ENCODE measurements at regions not wholly inside any gene's neighbourhood (a gene's known extent, or its start where the extent isn't known, plus 50 kb on each side); places are given as distances from the start of the nearest gene placed in this dataset.

DNA sequence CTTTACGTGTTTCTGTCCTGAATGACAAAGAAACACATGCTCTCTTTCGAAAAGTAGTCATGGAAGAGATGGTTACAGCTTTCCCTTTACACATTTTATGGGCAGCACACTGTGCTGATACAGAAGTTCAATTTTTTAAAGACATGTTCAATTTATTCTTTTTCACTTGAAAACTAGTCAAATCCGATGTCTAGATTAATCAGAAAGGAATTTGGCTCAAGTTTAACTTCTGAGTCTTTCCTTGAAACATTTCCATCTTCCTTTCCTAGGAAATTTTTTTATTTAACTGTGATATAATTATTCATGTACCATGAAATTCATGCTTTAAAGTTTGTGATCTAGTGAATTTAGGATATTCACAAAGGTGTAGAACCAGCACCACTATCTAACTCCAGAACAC, 360.1 kb downstream of the TNS3 start:
- DNase-seq = no peak

GRCh38 chr7:47218378-47219176, 363.3 kb downstream of the TNS3 start:
- DNase-seq = no peak

GRCh38 chr7:47217570-47218360, 364.1 kb downstream of the TNS3 start:
- DNase-seq = no peak

DNA sequence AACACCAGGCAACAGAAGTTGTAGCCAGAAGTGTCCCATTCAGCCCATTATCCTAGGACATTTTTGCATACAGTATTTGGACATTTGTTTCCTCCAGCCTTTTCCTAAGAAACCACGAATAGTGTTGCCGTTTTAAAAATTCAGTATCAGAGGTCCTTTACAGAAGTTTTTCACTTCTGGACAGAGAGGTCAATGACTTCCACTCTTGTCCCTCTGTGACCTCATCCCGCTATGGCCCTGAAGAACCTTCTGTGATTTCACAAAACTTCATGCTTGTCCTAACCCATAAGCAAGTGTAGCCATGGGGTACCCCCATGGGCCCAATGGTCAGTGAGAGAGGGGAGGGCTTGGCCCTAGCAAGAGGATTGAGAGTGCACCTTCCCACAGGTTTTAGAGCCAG, 364.8 kb downstream of the TNS3 start:
- DNase-seq = no peak

GRCh38 chr7:47216439-47216838, 365.5 kb downstream of the TNS3 start:
- no peak for DNase-seq

DNA sequence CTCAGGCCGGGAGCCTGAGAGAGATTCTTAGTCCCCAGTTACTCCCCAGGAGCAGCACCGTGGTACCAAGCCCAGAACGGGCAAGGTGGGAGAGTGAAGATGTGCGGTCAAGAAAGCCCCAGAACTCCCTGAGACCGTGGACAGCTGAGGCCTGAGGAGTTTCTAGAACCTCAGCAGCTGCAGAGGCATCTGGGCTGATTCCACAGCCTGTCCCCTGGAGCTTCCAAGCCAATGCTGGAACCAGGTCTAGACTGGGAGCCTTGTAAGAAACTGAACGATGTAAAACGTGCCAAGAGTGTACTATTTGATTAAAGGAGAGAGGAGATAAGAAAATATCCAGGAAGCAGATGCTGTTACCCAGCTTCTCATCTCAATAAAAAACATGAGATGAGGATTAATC, 366.3 kb downstream of the TNS3 start:
- no peak for DNase-seq

- no peak for DNase-seq
These were observed 366.9 kb downstream of the TNS3 start for GRCh38 chr7:47215049-47215448.

DNA sequence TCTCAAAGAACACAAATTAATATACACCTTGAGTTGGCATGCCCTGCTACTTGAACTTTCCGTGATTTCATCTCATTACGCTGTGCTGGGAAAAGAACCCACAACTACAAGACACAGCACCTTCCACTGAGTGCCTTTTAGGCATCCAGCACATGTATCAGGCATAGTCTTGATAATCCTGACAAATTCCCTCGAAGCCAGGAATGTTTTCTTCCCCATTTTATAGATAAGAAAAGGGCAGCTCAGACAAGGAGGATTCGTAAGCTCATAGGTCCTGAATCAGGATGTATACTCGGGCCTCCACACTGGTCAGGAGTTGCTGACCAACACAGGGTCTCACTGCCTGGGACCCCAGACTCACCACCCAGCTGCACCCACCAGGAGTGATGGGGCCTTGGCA, 368.6 kb downstream of the TNS3 start:
- no peak for DNase-seq

DNA sequence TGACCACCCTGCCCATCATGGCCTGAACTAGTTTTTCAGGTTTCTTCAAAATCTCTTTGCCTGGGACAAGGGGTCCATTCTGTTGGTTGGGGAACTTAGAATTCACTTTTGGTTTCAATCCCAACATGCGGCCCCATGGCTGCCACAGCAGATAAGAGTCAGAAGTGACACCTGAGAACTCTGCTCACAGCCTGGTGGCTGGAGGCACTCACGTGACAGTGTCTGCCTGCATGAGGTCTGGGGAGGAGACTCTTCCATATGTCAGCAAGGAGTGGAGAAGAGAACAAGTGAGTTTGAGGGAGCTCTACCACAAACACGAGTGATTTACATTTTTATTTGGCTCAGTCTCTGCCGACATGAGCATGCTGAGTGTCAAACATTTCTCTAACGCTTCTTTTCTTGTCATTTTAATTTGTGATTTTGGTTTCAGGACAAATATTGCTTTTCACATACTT, 370.4 kb downstream of the TNS3 start:
- DNase-seq = no peak

GRCh38 chr7:47210281-47210854, 371.5 kb downstream of the TNS3 start:
- no peak for DNase-seq

DNA sequence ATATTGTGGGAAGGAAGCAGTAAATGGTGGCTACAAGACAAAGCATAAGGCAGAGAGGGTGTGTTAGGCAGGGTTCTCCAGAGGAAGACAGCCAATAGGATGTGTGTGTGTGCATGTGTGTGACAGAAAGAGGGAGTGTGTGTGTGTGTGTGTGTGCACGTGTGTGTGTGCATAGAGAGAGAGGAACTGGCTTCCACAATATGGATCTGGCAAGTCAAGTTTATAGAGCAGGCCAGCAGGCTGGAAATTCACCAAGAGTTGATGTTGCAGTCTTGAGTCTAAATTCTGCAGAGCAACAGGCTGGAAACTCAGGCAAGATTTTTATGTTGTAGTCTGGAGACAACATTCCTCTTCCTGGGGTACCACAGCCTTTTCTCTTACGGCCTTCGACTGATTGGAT, 374.0 kb downstream of the TNS3 start:
- no peak for DNase-seq

DNA sequence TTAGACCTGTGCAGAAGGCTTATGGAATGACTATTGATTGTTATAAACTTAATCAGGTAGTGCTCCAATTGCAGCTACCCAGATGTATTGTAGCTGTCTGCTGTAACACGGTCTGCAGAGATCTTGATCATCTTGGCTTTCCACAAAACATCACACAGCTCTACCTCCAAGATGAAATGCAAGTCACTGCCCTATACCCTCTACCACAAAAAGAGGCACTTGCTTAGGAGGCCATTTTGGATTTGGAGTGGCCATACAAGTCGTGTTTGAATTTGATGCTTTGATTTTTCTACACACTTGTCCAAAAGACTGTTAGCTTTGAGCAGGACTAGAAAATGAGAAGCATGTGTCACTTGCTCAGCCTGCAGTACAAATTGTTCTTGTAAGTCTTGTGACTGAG, 377.2 kb downstream of the TNS3 start:
- no peak for DNase-seq

GRCh38 chr7:47202146-47202783, 379.6 kb downstream of the TNS3 start:
- DNase-seq = no peak

DNA sequence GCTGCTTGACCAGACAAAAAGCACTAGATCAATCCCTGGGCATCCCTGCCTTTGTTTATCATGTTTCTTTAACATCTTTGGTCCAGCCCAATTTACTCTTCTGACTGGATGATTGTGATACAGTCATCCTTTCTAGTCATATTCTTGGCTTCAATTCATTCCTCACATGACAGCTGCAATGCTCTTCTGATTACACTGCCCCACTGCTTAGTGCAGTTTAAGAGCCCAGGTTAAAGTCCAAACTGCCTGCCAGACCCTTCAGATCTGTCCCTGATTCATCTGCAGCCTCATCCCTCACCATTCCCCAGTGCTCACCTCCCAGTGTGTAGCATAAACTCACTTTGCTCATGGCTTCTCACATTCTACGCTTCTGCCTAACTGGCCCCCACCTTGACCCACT, 383.8 kb downstream of the TNS3 start:
- no peak for DNase-seq

GRCh38 chr7:47197486-47197885, 384.4 kb downstream of the TNS3 start:
- no peak for DNase-seq

DNA sequence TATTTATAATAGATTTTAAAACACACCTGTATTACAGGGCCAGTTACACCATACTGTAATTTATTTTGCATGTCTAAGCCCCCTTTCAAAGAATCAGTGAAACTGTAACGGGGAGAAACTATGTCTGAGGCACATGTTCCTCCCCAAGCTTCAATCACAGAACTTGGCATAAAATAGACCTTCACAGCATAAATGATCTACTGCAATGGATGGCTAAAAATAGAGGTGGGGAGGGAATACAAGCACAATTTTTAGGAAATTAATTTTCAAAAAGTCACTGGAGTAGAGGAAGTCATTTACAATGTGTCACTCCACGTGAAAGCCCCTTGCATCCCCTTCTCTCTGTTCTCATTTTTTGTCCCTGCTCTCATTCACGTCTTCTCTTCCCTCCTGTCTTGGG, 385.2 kb downstream of the TNS3 start:
- DNase-seq = no peak

DNA sequence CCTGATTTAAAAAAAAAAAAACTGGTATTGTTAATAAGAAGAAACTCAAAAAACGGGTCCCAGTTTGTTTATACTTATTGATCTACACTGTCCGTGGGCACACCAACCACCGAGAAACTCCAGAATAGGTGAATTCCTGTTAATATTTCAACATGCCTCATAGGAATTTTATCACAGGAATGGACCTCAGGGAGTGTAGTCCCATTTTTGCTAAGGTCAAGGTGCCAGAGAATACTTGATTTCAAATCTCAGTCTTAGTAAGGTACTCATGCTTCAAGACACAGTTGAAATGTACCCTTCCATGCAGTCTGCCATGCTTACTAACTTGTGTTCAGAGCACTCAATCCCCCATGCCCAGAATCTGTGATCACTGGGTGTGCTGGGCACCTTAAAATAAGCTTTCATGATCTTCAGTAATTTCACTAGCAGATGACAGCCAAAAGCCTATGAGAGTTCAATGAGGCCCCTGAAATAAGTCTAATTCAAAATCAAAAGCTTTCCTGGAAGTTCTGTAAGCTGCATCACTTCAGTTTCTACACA, 385.7 kb downstream of the TNS3 start:
- DNase-seq = no peak

GRCh38 chr7:47195641-47196040, 386.3 kb downstream of the TNS3 start:
- DNase-seq = no peak

DNA sequence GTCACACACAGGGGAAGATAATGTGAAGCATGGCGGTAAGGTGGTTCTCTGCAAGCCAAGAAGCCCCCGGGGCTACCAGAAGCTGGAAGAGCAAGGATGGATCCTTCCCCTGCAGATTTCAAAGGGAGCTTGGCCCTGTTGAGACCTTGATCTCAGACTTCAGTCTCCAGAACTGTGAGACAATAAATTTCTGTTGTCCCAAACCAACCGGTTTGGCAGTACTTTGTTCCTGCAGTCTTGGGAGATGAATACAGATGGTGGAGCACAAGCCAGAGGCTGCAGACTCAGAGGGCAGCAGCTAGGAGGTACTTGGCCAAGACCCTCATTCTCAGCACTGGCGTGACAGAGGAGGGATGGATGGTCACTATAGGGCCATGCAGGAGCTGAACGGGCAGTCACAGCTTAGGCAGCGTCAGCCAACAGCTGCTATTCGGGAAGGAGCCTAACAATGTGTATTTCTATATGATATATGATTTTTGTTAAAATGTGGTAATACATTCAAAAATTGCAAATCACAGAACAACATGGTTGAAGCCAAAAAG, 387.3 kb downstream of the TNS3 start:
- no peak for DNase-seq

DNA sequence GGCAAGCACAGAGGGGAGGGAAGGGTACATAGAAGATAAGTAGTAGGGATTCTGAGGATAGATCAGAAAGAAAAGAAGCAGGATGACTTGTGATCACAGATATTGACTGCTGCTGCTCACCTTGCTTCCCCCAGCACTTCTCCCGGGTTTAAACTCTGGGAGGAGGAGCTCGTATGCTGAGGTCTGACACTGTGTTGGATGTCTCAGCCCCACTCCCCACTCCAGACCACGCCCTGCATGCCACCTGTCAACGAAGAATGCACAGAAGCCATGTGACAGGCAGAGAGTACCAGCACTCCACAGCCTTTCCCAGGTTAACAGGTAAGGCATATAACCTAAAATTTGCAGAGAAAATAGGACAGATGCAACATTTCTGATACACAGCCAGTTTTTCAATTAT, 388.9 kb downstream of the TNS3 start:
- no peak for DNase-seq

DNA sequence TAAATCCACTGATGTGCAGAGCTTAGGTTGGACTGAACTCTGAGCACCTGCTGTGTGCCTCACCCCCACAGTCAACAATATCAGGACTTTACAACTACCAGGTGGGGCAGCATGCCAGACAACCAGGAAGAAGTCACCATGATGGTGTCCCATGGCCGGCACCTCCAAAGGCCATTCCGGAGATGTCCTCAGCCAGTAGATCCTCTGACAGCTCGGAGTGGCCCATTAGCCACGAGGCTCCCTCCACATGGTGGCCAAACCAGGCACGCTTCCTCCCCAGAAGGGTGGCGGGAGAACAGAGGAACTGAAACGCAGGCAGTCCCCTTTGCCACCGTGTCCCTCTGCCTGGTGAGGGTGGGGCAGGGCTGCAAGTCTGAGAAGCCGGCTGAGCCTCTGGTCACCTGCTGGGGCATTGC, 390.0 kb downstream of the TNS3 start:
- no peak for DNase-seq

- no peak for DNase-seq
These were observed 390.6 kb downstream of the TNS3 start for GRCh38 chr7:47191316-47191715.

DNA sequence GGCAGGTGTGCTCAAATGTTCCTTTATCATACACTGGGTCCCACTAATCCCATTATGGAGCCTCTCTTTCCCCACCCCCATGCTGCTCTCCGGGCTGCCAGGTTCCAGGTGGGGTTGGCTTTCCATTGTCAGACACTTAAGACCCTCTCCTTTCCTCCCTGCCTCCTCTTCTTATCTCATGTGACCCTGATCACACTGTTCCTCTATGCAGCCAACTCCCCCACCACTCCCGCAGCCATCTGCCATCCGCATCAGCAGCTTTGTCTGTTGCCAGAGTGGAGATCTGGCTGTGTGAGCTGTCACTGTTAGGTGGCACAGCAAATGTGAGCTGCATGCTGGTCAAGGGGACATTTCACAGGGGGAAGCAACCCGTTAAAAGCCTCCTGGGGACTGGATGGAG, 391.4 kb downstream of the TNS3 start:
- no peak for DNase-seq
